ENCODE measurements at regions not wholly inside any gene's neighbourhood (a gene's known extent, or its start where the extent isn't known, plus 50 kb on each side); places are given as distances from the start of the nearest gene placed in this dataset.
"Not testable (repeated sequence)": the region's sequence is repeated elsewhere in the genome, so short reads cannot be mapped to it uniquely, and the experiment has no call there.

DNA sequence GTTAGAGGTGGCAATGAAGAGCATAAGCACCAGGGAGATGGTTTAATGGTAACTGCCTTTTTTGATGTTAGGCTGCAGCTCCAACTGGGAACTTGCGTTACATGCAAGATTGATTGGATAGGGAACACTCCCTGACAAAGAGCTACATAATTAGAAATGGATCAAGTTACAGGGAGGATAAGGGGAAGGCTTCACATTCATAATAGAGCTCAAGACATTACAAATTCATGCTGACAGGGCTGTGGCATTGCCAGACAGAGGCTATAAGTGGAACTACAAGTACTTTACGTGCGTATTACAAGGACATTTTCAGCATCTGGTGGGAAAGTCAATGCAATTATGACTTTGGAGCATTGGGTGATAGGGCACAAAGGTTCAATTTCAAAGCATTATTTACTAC is 55.3 kb upstream of the CCDC80 start:
- H3K27ac ChIP-seq (ENCODE audit: low read depth, low read length); H4K12ac ChIP-seq (ENCODE audit: low read depth, low read length); H3K27me3 ChIP-seq (ENCODE audit: insufficient read depth, low read length); H4K91ac ChIP-seq (ENCODE audit: low read depth, low read length); H3K14ac ChIP-seq (ENCODE audit: low read length); H4K8ac ChIP-seq (ENCODE audit: low read depth, low read length); H3K4me2 ChIP-seq (ENCODE audit: low read length); H2BK5ac ChIP-seq (ENCODE audit: low read depth, low read length, poor library complexity); DNase-seq; H2AFZ ChIP-seq (ENCODE audit: insufficient read depth, low read length, poor library complexity); H2BK120ac ChIP-seq (ENCODE audit: insufficient read depth, low read length, poor library complexity); H3K4ac ChIP-seq (ENCODE audit: low read depth, low read length); H3K4me3 ChIP-seq (ENCODE audit: low read depth, low read length); H3K18ac ChIP-seq (ENCODE audit: low read length); H3K9ac ChIP-seq (ENCODE audit: low read length); H3K79me2 ChIP-seq (ENCODE audit: control insufficient read depth, insufficient read depth, low read length, poor library complexity); H3K36me3 ChIP-seq (ENCODE audit: control insufficient read depth in 1 of 2, insufficient read depth in 2 of 2, low read length in 2 of 2); H3K23ac ChIP-seq (ENCODE audit: low read length); H3K9me3 ChIP-seq (ENCODE audit: insufficient read depth, low read depth, low read length); H2BK12ac ChIP-seq (ENCODE audit: low read length); H2AK5ac ChIP-seq (ENCODE audit: low read length): not testable (repeated sequence)
- Histone ChIP-seq H3K4me1 (ENCODE audit: control insufficient read depth in 1 of 2, insufficient read depth in 2 of 2, low read length in 2 of 2) (peaks cover 8 to 13% of the 10 kb centered on the region in 2 experiments), H3K79me1 (ENCODE audit: low read length) (peaks cover 17% of the 10 kb centered on the region)
- no CpG with 5 or more reads among the region's 3 CpGs for WGBS (ENCODE audit: extremely low coverage, insufficient coverage, insufficient read length)

DNA sequence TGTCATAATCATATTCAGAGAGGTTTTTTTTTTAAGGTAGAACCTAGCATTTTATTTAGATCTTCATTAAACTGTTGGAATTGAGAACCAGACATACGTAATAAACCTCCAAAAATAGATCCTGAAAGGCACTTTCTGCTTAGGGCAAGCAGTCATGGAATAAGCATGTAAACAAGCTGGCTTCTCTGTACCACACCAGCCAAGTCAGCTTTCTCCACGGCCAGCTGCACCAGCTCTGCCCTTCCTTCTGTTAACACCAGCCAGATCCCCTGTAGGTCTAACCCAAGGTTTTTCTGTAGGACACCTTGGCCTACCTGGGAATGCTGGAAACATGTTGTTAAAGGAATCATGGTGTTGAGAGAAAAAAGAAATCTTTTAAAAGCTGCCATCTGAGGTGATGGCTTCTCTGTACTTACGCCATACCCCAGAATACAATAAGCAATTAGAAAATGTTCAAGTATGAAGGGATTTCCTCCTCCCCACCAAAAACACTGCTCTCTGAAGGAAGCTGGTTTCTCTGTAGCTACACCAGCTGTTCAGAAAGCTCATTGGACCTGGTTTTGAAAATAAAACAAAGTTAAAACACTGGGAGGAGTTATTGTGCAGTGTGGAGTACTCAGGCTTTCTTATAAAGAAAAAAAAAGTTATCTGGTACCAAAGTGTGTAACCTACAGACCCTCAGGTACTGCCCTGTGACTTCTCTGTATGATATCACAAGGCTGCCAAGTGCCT is 54.6 kb upstream of the CCDC80 start:
- not testable (repeated sequence) for H3K4me2 ChIP-seq (ENCODE audit: low read length); H2AFZ ChIP-seq (ENCODE audit: insufficient read depth, low read length, poor library complexity); H4K8ac ChIP-seq (ENCODE audit: low read depth, low read length); H3K14ac ChIP-seq (ENCODE audit: low read length); H4K12ac ChIP-seq (ENCODE audit: low read depth, low read length); H2BK5ac ChIP-seq (ENCODE audit: low read depth, low read length, poor library complexity); H4K91ac ChIP-seq (ENCODE audit: low read depth, low read length); H3K79me2 ChIP-seq (ENCODE audit: control insufficient read depth, insufficient read depth, low read length, poor library complexity); H2BK120ac ChIP-seq (ENCODE audit: insufficient read depth, low read length, poor library complexity); H3K27me3 ChIP-seq (ENCODE audit: insufficient read depth, low read length); DNase-seq; H3K27ac ChIP-seq (ENCODE audit: low read depth, low read length); H3K9me3 ChIP-seq (ENCODE audit: insufficient read depth, low read depth, low read length); H3K36me3 ChIP-seq (ENCODE audit: control insufficient read depth in 1 of 2, insufficient read depth in 2 of 2, low read length in 2 of 2); H3K18ac ChIP-seq (ENCODE audit: low read length); H3K4me3 ChIP-seq (ENCODE audit: low read depth, low read length); H2AK5ac ChIP-seq (ENCODE audit: low read length); H2BK12ac ChIP-seq (ENCODE audit: low read length); H3K9ac ChIP-seq (ENCODE audit: low read length); H3K23ac ChIP-seq (ENCODE audit: low read length); H3K4ac ChIP-seq (ENCODE audit: low read depth, low read length)
- Histone ChIP-seq H3K79me1 (ENCODE audit: low read length) (peaks cover 17% of the 10 kb centered on the region), H3K4me1 (ENCODE audit: control insufficient read depth in 1 of 2, insufficient read depth in 2 of 2, low read length in 2 of 2) (peaks cover 8 to 13% of the 10 kb centered on the region in 2 experiments)
- WGBS (ENCODE audit: extremely low coverage, insufficient coverage, insufficient read length), result no CpG with 5 or more reads among the region's 3 CpGs

DNA sequence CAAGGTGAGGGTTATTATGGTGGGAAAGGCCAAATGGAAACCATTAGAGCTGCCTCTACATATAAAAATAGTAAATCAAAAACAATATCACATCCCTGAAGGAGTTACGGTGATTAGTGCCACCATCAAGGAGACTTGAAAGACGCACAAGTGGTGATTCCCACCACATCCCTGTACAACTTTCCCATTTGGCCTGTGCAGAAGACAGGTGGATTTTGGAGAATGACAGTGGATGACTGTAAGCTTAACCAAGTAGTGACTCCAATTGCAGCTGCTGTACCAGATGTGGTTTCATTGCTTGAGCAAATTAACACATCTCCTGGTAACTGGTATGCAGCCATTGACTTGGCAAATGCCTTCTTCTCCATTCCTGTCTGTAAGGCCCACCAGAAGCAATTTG is 54.0 kb upstream of the CCDC80 start:
- not testable (repeated sequence) for H2BK120ac ChIP-seq (ENCODE audit: insufficient read depth, low read length, poor library complexity); H3K9me3 ChIP-seq (ENCODE audit: insufficient read depth, low read depth, low read length); H4K91ac ChIP-seq (ENCODE audit: low read depth, low read length); H3K23ac ChIP-seq (ENCODE audit: low read length); H3K4me3 ChIP-seq (ENCODE audit: low read depth, low read length); H2BK12ac ChIP-seq (ENCODE audit: low read length); H3K14ac ChIP-seq (ENCODE audit: low read length); H3K9ac ChIP-seq (ENCODE audit: low read length); H4K12ac ChIP-seq (ENCODE audit: low read depth, low read length); H2AK5ac ChIP-seq (ENCODE audit: low read length); H3K4me2 ChIP-seq (ENCODE audit: low read length); H3K27me3 ChIP-seq (ENCODE audit: insufficient read depth, low read length); H3K18ac ChIP-seq (ENCODE audit: low read length); H3K36me3 ChIP-seq (ENCODE audit: control insufficient read depth in 1 of 2, insufficient read depth in 2 of 2, low read length in 2 of 2); H4K8ac ChIP-seq (ENCODE audit: low read depth, low read length); H3K27ac ChIP-seq (ENCODE audit: low read depth, low read length); DNase-seq; H3K79me2 ChIP-seq (ENCODE audit: control insufficient read depth, insufficient read depth, low read length, poor library complexity); H3K4ac ChIP-seq (ENCODE audit: low read depth, low read length); H2AFZ ChIP-seq (ENCODE audit: insufficient read depth, low read length, poor library complexity); H2BK5ac ChIP-seq (ENCODE audit: low read depth, low read length, poor library complexity)
- Histone ChIP-seq H3K79me1 (ENCODE audit: low read length) (peaks cover 23% of the 10 kb centered on the region), H3K4me1 (ENCODE audit: control insufficient read depth in 1 of 2, insufficient read depth in 2 of 2, low read length in 2 of 2) (peaks cover 13 to 18% of the 10 kb centered on the region in 2 experiments)
- WGBS (ENCODE audit: extremely low coverage, insufficient coverage, insufficient read length), result no CpG with 5 or more reads among the region's 2 CpGs

DNA sequence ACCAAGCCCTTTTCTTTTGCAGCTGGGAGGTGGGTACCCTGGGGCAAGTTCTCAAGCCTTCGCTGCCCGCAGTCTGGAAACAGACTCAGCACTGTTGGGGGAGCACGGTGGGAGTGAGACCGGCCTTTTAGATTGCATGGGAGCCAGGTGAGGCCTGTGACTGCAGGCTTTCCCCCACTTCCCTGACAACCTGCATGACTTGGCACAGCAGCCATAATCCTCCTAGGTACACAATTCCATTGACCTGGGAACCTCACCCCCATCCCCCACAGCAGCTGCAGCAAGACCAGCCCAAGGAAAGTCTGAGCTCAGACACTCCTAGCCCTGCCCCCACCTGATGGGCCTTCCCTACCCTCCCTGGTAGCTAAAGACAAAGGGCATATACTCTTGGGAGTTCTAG is 52.2 kb upstream of the CCDC80 start:
- H4K12ac ChIP-seq (ENCODE audit: low read depth, low read length), result no peak overlapping the region
- peaks cover 2% of the 10 kb centered on the region for H3K79me2 ChIP-seq (ENCODE audit: control insufficient read depth, insufficient read depth, low read length, poor library complexity)
- no peak overlapping the region for H2AK5ac ChIP-seq (ENCODE audit: low read length)
- H3K4me2 ChIP-seq (ENCODE audit: low read length), result no peak overlapping the region
- peak overlapping the region; percentile 39 for H3K18ac ChIP-seq (ENCODE audit: low read length)
- no peaks in the 10 kb centered on the region for H3K36me3 ChIP-seq (ENCODE audit: control insufficient read depth in 1 of 2, insufficient read depth in 2 of 2, low read length in 2 of 2)
- no peaks in the 10 kb centered on the region for H3K9me3 ChIP-seq (ENCODE audit: insufficient read depth, low read depth, low read length)
- peak overlapping the region; percentile 44 for H3K4ac ChIP-seq (ENCODE audit: low read depth, low read length)
- no CpG with 5 or more reads among the region's 4 CpGs for WGBS (ENCODE audit: extremely low coverage, insufficient coverage, insufficient read length)
- H4K91ac ChIP-seq (ENCODE audit: low read depth, low read length), result peak overlapping the region; percentile 88
- no peak for DNase-seq
- H2BK12ac ChIP-seq (ENCODE audit: low read length), result peak overlapping the region; percentile 96
- peak overlapping the region; percentile 80 for H2BK5ac ChIP-seq (ENCODE audit: low read depth, low read length, poor library complexity)
- no peaks in the 10 kb centered on the region for H3K27me3 ChIP-seq (ENCODE audit: insufficient read depth, low read length)
- peak overlapping the region; percentile 39 for H2AFZ ChIP-seq (ENCODE audit: insufficient read depth, low read length, poor library complexity)
- peak overlapping the region; percentile 81 for H3K27ac ChIP-seq (ENCODE audit: low read depth, low read length)
- no peak overlapping the region for H3K4me3 ChIP-seq (ENCODE audit: low read depth, low read length)
- peak overlapping the region; percentile 51 for H4K8ac ChIP-seq (ENCODE audit: low read depth, low read length)
- peaks cover 18 to 19% of the 10 kb centered on the region in 2 experiments for H3K4me1 ChIP-seq (ENCODE audit: control insufficient read depth in 1 of 2, insufficient read depth in 2 of 2, low read length in 2 of 2)
- H3K14ac ChIP-seq (ENCODE audit: low read length), result peak overlapping the region; percentile 57
- H3K79me1 ChIP-seq (ENCODE audit: low read length), result peaks cover 35% of the 10 kb centered on the region
- no peak overlapping the region for H3K9ac ChIP-seq (ENCODE audit: low read length)
- no peak overlapping the region for H3K23ac ChIP-seq (ENCODE audit: low read length)
- H2BK120ac ChIP-seq (ENCODE audit: insufficient read depth, low read length, poor library complexity), result peak overlapping the region; percentile 92
